HEK293 (cell line): ENCODE measurements at regions not wholly inside any gene's neighbourhood (a gene's known extent, or its start where the extent isn't known, plus 50 kb on each side); places are given as distances from the start of the nearest gene placed in this dataset.
"Not testable (repeated sequence)": the region's sequence is repeated elsewhere in the genome, so short reads cannot be mapped to it uniquely, and the experiment has no call there.

Experiments used
- CTCF ChIA-PET: fragments of 350-600 bp; formaldehyde crosslinking; extraction: SDS; loops from one replicate; lab custom pipeline; 2021; ENCODE audit warnings: antibody characterized with exemption; lab: Yijun Ruan, JAX
- POLR2A ChIA-PET: fragments of 300-600 bp; formaldehyde crosslinking; extraction: SDS; loops from one replicate; lab custom pipeline; 2020; ENCODE audit warnings: antibody characterized with exemption, inconsistent platforms; lab: Yijun Ruan, JAX
- H3K27ac ChIP-seq: fragments of 200-500 bp; sonication (Bioruptor generic); 2 replicates; pipeline ENCODE4 v1.5.1; 2014; ENCODE audit warnings: low read depth, low read length, control low read depth, inconsistent platforms; ENCODE audit errors: extremely low read depth
- H3K36me3 ChIP-seq, 2 experiments: fragments of 200-500 bp in 1 of 2; sonication (Bioruptor generic) in 1 of 2; 1 replicate in 1 of 2; 2 replicates in 1 of 2; pipeline ENCODE4 v1.5.1; 2014 to 2017; ENCODE audit warnings: inconsistent platforms in 2 of 2, low read length in 2 of 2; ENCODE audit not compliant: control insufficient read depth in 2 of 2, insufficient read depth in 1 of 2
- H3K4me1 ChIP-seq: fragments of 200-500 bp; sonication (Bioruptor generic); 2 replicates; pipeline ENCODE4 v1.5.1; 2014; ENCODE audit warnings: mild to moderate bottlenecking, low read length, inconsistent platforms; ENCODE audit not compliant: control insufficient read depth, insufficient read depth
- H3K4me3 ChIP-seq: 2 replicates; pipeline ENCODE4 v1.5.1; 2011; ENCODE audit warnings: low read depth, mild to moderate bottlenecking, control low read depth, low read length, moderate library complexity
- H3K9me3 ChIP-seq: fragments of 200-500 bp; sonication (Bioruptor generic); 2 replicates; pipeline ENCODE4 v1.5.1; 2014; ENCODE audit warnings: low read depth, low read length, inconsistent platforms; ENCODE audit not compliant: control insufficient read depth, insufficient read depth
- BCL11B ChIP-seq: fragments of 450-650 bp; formaldehyde crosslinking; IDR thresholded peaks from 2 replicates; pipeline ENCODE4 v1.5.1; 2016; ENCODE audit warnings: low read depth, missing biosample characterization, missing genetic modification characterization
- HOXA7 ChIP-seq: sonication (generic); formaldehyde crosslinking; IDR thresholded peaks from 2 replicates; pipeline ENCODE4 v1.8.1; 2022; ENCODE audit warnings: missing genetic modification reagents, borderline replicate concordance
- HOXC10 ChIP-seq: sonication (generic); formaldehyde crosslinking; IDR thresholded peaks from 2 replicates; pipeline ENCODE4 v1.8.1; 2023; ENCODE audit warnings: mild to moderate bottlenecking, missing genetic modification reagents
- KLF7 ChIP-seq: fragments of 450-650 bp; formaldehyde crosslinking; IDR thresholded peaks from 2 replicates; pipeline ENCODE4 v1.5.1; 2016; ENCODE audit warnings: missing biosample characterization, missing genetic modification characterization, borderline replicate concordance
- TCF7L2 ChIP-seq: IDR thresholded peaks from 2 replicates; pipeline ENCODE4 v1.6.1; 2011; ENCODE audit warnings: low read depth, mild to moderate bottlenecking, inconsistent platforms, low read length, moderate library complexity, borderline replicate concordance
- YY1 ChIP-seq: fragments of 450-650 bp; formaldehyde crosslinking; IDR thresholded peaks from 2 replicates; pipeline ENCODE4 v1.5.1; 2018; ENCODE audit warnings: missing biosample characterization, missing genetic modification characterization
- ZBTB7A ChIP-seq: fragments of 450-650 bp; formaldehyde crosslinking; IDR thresholded peaks from 2 replicates; pipeline ENCODE4 v1.5.1; 2016; ENCODE audit warnings: low read depth, missing biosample characterization, missing genetic modification characterization
- ZFP3 ChIP-seq: fragments of 450-650 bp; formaldehyde crosslinking; IDR thresholded peaks from 2 replicates; pipeline ENCODE4 v1.5.1; 2016; ENCODE audit warnings: low read depth, missing biosample characterization, missing genetic modification characterization
- ZFP37 ChIP-seq: fragments of 450-650 bp; formaldehyde crosslinking; IDR thresholded peaks from 2 replicates; pipeline ENCODE4 v1.5.1; 2016; ENCODE audit warnings: missing biosample characterization, missing genetic modification characterization
- ZNF133 ChIP-seq: fragments of 450-650 bp; formaldehyde crosslinking; IDR thresholded peaks from 2 replicates; pipeline ENCODE4 v1.5.1; 2016; ENCODE audit warnings: missing biosample characterization, missing genetic modification characterization
- ZNF169 ChIP-seq: fragments of 450-650 bp; formaldehyde crosslinking; IDR thresholded peaks from 2 replicates; pipeline ENCODE4 v1.5.1; 2016; ENCODE audit warnings: missing biosample characterization, missing genetic modification characterization
- ZNF18 ChIP-seq: fragments of 450-650 bp; formaldehyde crosslinking; IDR thresholded peaks from 2 replicates; pipeline ENCODE4 v1.5.1; 2016; ENCODE audit warnings: missing biosample characterization, missing genetic modification characterization
- ZNF23 ChIP-seq: fragments of 450-650 bp; formaldehyde crosslinking; IDR thresholded peaks from 2 replicates; pipeline ENCODE4 v1.5.1; 2016; ENCODE audit warnings: missing biosample characterization, missing genetic modification characterization, borderline replicate concordance
- ZNF239 ChIP-seq: fragments of 450-650 bp; formaldehyde crosslinking; IDR thresholded peaks from 2 replicates; pipeline ENCODE4 v1.5.1; 2016; ENCODE audit warnings: missing biosample characterization, missing genetic modification characterization
- ZNF24 ChIP-seq: fragments of 450-650 bp; formaldehyde crosslinking; IDR thresholded peaks from 2 replicates; pipeline ENCODE4 v1.5.1; 2016; ENCODE audit warnings: missing biosample characterization, missing genetic modification characterization
- ZNF391 ChIP-seq: fragments of 450-650 bp; formaldehyde crosslinking; IDR thresholded peaks from 2 replicates; pipeline ENCODE4 v1.5.1; 2016; ENCODE audit warnings: low read depth, missing biosample characterization, missing genetic modification characterization, borderline replicate concordance
- ZNF423 ChIP-seq: fragments of 450-650 bp; formaldehyde crosslinking; IDR thresholded peaks from 2 replicates; pipeline ENCODE4 v1.5.1; 2016; ENCODE audit warnings: missing biosample characterization, missing genetic modification characterization
- ZNF549 ChIP-seq: fragments of 450-650 bp; IDR thresholded peaks from 2 replicates; pipeline ENCODE4 v1.5.1; 2018; ENCODE audit warnings: missing biosample characterization, missing genetic modification characterization, mild to moderate bottlenecking, inconsistent platforms, moderate library complexity
- ZNF571 ChIP-seq: fragments of 450-650 bp; formaldehyde crosslinking; IDR thresholded peaks from 2 replicates; pipeline ENCODE4 v1.5.0; 2017; ENCODE audit warnings: missing biosample characterization, missing genetic modification characterization
- ZNF701 ChIP-seq: fragments of 450-650 bp; formaldehyde crosslinking; IDR thresholded peaks from 2 replicates; pipeline ENCODE4 v1.5.1; 2016; ENCODE audit warnings: missing biosample characterization, missing genetic modification characterization
- ZNF76 ChIP-seq: fragments of 450-650 bp; formaldehyde crosslinking; IDR thresholded peaks from 2 replicates; pipeline ENCODE4; 2016; ENCODE audit warnings: low read depth, missing biosample characterization, missing genetic modification characterization, borderline replicate concordance
- ZNF777 ChIP-seq: fragments of 450-650 bp; formaldehyde crosslinking; IDR thresholded peaks from 2 replicates; pipeline ENCODE4 v1.5.1; 2017; ENCODE audit warnings: missing biosample characterization, missing genetic modification characterization, borderline replicate concordance
- ZNF843 ChIP-seq: fragments of 450-650 bp; formaldehyde crosslinking; IDR thresholded peaks from 2 replicates; pipeline ENCODE4 v1.5.1; 2016; ENCODE audit warnings: missing biosample characterization, missing genetic modification characterization

GRCh38 chr21:18834121-18834520 lies 430.5 kb upstream of the TMPRSS15 start:
- H3K36me3 ChIP-seq, H3K27ac ChIP-seq, H3K9me3 ChIP-seq, H3K4me3 ChIP-seq, POLR2A ChIA-PET, H3K4me1 ChIP-seq: not testable (repeated sequence)
- CTCF ChIA-PET, result interaction anchor here (0.7 kb wide), 1 partner anchor 34 kb away, joined by 3 read pairs; no protein-coding TSS in a partner anchor

GRCh38 chr21:18840239-18840638 lies 436.7 kb upstream of the TMPRSS15 start:
- no peak for TF ChIP-seq ZNF76 (tag by site-specific recombination)
- TF ChIP-seq ZFP37 (tag by site-specific recombination), result no peak
- Histone ChIP-seq H3K4me3 (no peak overlapping the region), H3K4me1 (no peaks in the 10 kb centered on the region), H3K36me3 (no peaks in the 10 kb centered on the region), H3K27ac (no peak overlapping the region), H3K9me3 (no peaks in the 10 kb centered on the region; the same call in 1 of the 2 replicates)
- ChIA-PET CTCF (interaction anchor here (0.8 kb wide), 2 partner anchors 40 to 161 kb away, joined by 3 read pairs; no protein-coding TSS in a partner anchor), POLR2A (no interaction called here)

- H3K4me3 ChIP-seq, H3K27ac ChIP-seq, H3K9me3 ChIP-seq, POLR2A ChIA-PET, H3K4me1 ChIP-seq, CTCF ChIA-PET, H3K36me3 ChIP-seq: not testable (repeated sequence)
Measured at GRCh38 chr21:18857606-18858005, 454.0 kb upstream of the TMPRSS15 start.

- Histone ChIP-seq H3K4me1 (no peaks in the 10 kb centered on the region), H3K4me3 (no peak overlapping the region), H3K27ac (no peak overlapping the region), H3K9me3 (no peaks in the 10 kb centered on the region; the same call in 1 of the 2 replicates), H3K36me3 (no peaks in the 10 kb centered on the region)
- ChIA-PET POLR2A (no interaction called here), CTCF (no interaction called here)
- TF ChIP-seq ZNF133 (tag by site-specific recombination), result no peak
- TF ChIP-seq ZNF24 (tag by site-specific recombination), result no peak
- no peak for TF ChIP-seq ZNF423
- TF ChIP-seq ZBTB7A (tag by site-specific recombination), result no peak
- TF ChIP-seq ZNF169, result no peak
- TF ChIP-seq YY1 (tag by site-specific recombination), result no peak
- TF ChIP-seq TCF7L2, result no peak
- TF ChIP-seq ZNF843, result no peak
- TF ChIP-seq ZNF701 (tag by site-specific recombination), result no peak
- TF ChIP-seq ZNF777, result no peak
- TF ChIP-seq ZNF549, result no peak
- no peak for TF ChIP-seq HOXA7
- TF ChIP-seq ZNF23 (tag by site-specific recombination), result no peak
Measured at GRCh38 chr21:18869104-18869503, 465.5 kb upstream of the TMPRSS15 start.

- Histone ChIP-seq H3K4me3 (no peak overlapping the region), H3K36me3 (no peaks in the 10 kb centered on the region), H3K27ac (no peak overlapping the region), H3K9me3 (no peaks in the 10 kb centered on the region; the same call in 1 of the 2 replicates), H3K4me1 (no peaks in the 10 kb centered on the region)
- ChIA-PET POLR2A (no interaction called here), CTCF (no interaction called here)
- TF ChIP-seq ZFP3 (tag by site-specific recombination), result no peak
- TF ChIP-seq BCL11B (tag by site-specific recombination), result no peak
- no peak for TF ChIP-seq ZNF391
- TF ChIP-seq HOXC10, result no peak
- TF ChIP-seq KLF7 (tag by site-specific recombination), result no peak
- no peak for TF ChIP-seq ZNF18 (tag by site-specific recombination)
- no peak for TF ChIP-seq ZNF571 (tag by site-specific recombination)
- no peak for TF ChIP-seq ZNF239
Measured at GRCh38 chr21:18877917-18878316, 474.3 kb upstream of the TMPRSS15 start.
